ENCODE measurements at regions not wholly inside any gene's neighbourhood (a gene's known extent, or its start where the extent isn't known, plus 50 kb on each side); places are given as distances from the start of the nearest gene placed in this dataset.

- DNase-seq = no peak
- intact Hi-C loops (cut with DNase I) = loop anchor here (10.0 kb wide), 2 partner anchors 134 to 234 kb away; partner anchors contain the start of gene FOXA2
- Histone ChIP-seq H3K27ac (no peak overlapping the region), H3K27me3 (no peaks in the 10 kb centered on the region), H3K4me3 (no peak overlapping the region), H3K9me3 (no peaks in the 10 kb centered on the region), H3K4me1 (peaks cover 13% of the 10 kb centered on the region), H3K36me3 (replicated peaks in 1 of 2; ENCODE audit: insufficient read depth in 1 of 2, low read depth in 2 of 2) (no peaks in the 10 kb centered on the region)
- no peak for ATAC-seq
- TF ChIP-seq, protein P1, sequence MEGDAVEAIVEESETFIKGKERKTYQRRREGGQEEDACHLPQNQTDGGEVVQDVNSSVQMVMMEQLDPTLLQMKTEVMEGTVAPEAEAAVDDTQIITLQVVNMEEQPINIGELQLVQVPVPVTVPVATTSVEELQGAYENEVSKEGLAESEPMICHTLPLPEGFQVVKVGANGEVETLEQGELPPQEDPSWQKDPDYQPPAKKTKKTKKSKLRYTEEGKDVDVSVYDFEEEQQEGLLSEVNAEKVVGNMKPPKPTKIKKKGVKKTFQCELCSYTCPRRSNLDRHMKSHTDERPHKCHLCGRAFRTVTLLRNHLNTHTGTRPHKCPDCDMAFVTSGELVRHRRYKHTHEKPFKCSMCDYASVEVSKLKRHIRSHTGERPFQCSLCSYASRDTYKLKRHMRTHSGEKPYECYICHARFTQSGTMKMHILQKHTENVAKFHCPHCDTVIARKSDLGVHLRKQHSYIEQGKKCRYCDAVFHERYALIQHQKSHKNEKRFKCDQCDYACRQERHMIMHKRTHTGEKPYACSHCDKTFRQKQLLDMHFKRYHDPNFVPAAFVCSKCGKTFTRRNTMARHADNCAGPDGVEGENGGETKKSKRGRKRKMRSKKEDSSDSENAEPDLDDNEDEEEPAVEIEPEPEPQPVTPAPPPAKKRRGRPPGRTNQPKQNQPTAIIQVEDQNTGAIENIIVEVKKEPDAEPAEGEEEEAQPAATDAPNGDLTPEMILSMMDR (IDR thresholded peaks at IDR 0.05) = no peak
- no peak for TF ChIP-seq POLR2A (IDR thresholded peaks at IDR 0.05)
- WGBS, 2 donors = 89 to 92% methylated on average over 2 of the region's 2 CpGs
Measured at GRCh38 chr20:22450537-22450936, 133.8 kb downstream of the FOXA2 start.

DNA sequence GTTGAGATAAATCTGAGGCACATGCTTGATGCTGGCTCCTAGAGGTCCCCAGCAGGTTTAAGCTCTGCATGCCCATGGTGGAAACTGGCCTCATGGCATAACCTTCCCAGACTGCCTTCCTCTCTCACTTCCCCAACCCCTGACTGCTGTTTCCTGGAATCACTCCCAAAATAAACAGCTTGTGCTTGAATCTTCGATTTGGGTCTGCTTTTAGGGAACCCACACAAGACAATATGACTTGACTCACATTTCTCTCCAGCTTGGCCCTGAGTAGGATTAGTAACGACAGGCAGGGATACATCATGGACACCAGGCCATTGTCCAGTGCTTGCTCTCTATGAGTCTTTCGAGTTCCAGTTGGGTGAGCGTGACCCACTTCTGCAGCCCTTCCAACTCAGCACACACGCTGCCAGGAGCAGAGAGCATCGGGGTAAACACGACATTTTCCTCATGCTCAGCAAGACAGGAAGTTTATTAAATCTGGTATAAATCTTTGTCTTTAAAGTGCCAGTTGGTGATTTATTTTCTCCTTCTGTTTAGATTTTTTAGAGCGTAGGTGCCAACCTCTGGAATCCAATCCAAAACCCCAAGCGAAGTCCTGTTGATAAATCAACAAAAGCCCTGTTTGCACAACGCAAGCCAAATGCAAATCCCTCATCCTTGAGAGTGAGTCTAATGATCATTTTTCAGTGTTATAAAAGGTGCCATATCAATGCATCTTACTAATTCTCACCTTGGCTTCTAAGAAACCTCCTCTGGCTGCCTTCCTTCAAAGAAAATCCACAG is 135.0 kb downstream of the FOXA2 start:
- Histone ChIP-seq H3K4me1 (peaks cover 13% of the 10 kb centered on the region), H3K27ac (peak overlapping the region; percentile 0 to 52 (median 35)), H3K36me3 (replicated peaks in 1 of 2; ENCODE audit: insufficient read depth in 1 of 2, low read depth in 2 of 2) (no peaks in the 10 kb centered on the region), H3K9me3 (no peaks in the 10 kb centered on the region), H3K27me3 (no peaks in the 10 kb centered on the region), H3K4me3 (no peak overlapping the region)
- peak in 2 of 4 donors; percentile 24 to 34 for DNase-seq
- WGBS, 2 donors = 48 to 68% methylated on average over 10 of the region's 10 CpGs
- intact Hi-C loops (cut with DNase I) = no loop called here
- TF ChIP-seq, protein P1 (IDR thresholded peaks at IDR 0.05) = no peak
- no peak for TF ChIP-seq POLR2A (IDR thresholded peaks at IDR 0.05)
- ATAC-seq = no peak

DNA sequence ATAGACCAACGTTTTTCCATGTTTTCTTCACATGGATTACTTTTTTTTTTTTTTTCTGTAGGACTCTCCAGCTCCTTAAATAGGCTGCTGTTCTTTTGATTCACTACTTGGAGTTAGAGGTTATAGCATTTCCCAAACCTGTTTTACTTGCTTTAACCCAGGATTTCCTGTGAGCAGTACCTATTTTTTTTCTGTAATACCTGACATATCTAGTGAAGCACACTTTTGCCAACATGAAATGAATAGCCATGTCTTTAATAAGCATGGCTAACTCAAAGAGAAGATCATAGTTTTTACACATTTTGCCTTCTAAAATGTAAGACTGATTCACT is 137.0 kb downstream of the FOXA2 start:
- ATAC-seq (no peak), DNase-seq (no peak)
- Histone ChIP-seq H3K9me3 (no peaks in the 10 kb centered on the region), H3K4me1 (peaks cover 13% of the 10 kb centered on the region), H3K27me3 (no peaks in the 10 kb centered on the region), H3K4me3 (no peak overlapping the region), H3K27ac (peak overlapping the region in 1 of 4 donors; percentile 39), H3K36me3 (replicated peaks in 1 of 2; ENCODE audit: insufficient read depth in 1 of 2, low read depth in 2 of 2) (no peaks in the 10 kb centered on the region)
- no peak for TF ChIP-seq POLR2A (IDR thresholded peaks at IDR 0.05)
- TF ChIP-seq, protein P1 (IDR thresholded peaks at IDR 0.05) = no peak
- intact Hi-C loops (cut with DNase I) = no loop called here
- 15 to 19% methylated on average over 1 of the region's 1 CpG for WGBS, 2 donors

- intact Hi-C loops (cut with DNase I) = no loop called here
- no peak for ATAC-seq
- Histone ChIP-seq H3K27ac (peak overlapping the region in 1 of 4 donors; percentile 39), H3K4me1 (peaks cover 13% of the 10 kb centered on the region), H3K27me3 (no peaks in the 10 kb centered on the region), H3K4me3 (no peak overlapping the region), H3K36me3 (replicated peaks in 1 of 2; ENCODE audit: insufficient read depth in 1 of 2, low read depth in 2 of 2) (no peaks in the 10 kb centered on the region), H3K9me3 (no peaks in the 10 kb centered on the region)
- TF ChIP-seq, protein P1 (IDR thresholded peaks at IDR 0.05) = no peak
- no peak for TF ChIP-seq POLR2A (IDR thresholded peaks at IDR 0.05)
- WGBS, 2 donors = 52 to 61% methylated on average over 5 of the region's 5 CpGs
- DNase-seq = peak in 3 of 4 donors; percentile 21 to 44 (median 40)
Measured at GRCh38 chr20:22446613-22447446, 137.5 kb downstream of the FOXA2 start.

All from body of pancreas (tissue), 4 donors.